RWPE1 (cell line): ENCODE measurements at regions not wholly inside any gene's neighbourhood (a gene's known extent, or its start where the extent isn't known, plus 50 kb on each side); places are given as distances from the start of the nearest gene placed in this dataset.

Source experiments
- CTCF ChIA-PET: fragments of 350-600 bp; sonication (Branson Sonifier 250); formaldehyde crosslinking; extraction: SDS; loops from one replicate; lab custom pipeline; 2021; lab: Yijun Ruan, JAX
- POLR2A ChIA-PET: fragments of 400-600 bp; formaldehyde crosslinking; extraction: SDS; loops from one replicate; lab custom pipeline; 2020; ENCODE audit warnings: antibody characterized with exemption; ENCODE audit not compliant: low non-redundant PET; lab: Yijun Ruan, JAX
- DNase-seq: peaks from one replicate; pipeline ENCODE4 v3.0.0; 2012; ENCODE audit warnings: low spot score
- H3K27ac ChIP-seq: fragments of 450-650 bp; 2 replicates; pipeline ENCODE4 v1.5.1; 2017
- CTCF ChIP-seq: fragments of 450-650 bp; conservative IDR thresholded peaks from 2 replicates; pipeline ENCODE4 v1.5.1; 2017; ENCODE audit warnings: low read depth, mild to moderate bottlenecking

GRCh38 chr2:163191372-163191771, 352.8 kb upstream of the KCNH7 start:
- DNase-seq = peak; percentile 28
- ChIA-PET POLR2A (no interaction called here), CTCF (interaction anchor here (0.6 to 1.2 kb wide), 11 partner anchors 9 to 1167 kb away, joined by 3 to 7 read pairs (median 4); no protein-coding TSS in a partner anchor)
- peak; percentile 69 for TF ChIP-seq CTCF
- no peak overlapping the region for H3K27ac ChIP-seq

GRCh38 chr2:163187995-163188655, 349.6 kb upstream of the KCNH7 start:
- DNase-seq = no peak
- TF ChIP-seq CTCF = no peak
- ChIA-PET CTCF (interaction anchor here (0.9 kb wide), 1 partner anchor 158 kb away, joined by 4 read pairs; no protein-coding TSS in a partner anchor), POLR2A (no interaction called here)
- H3K27ac ChIP-seq = no peak overlapping the region

DNA sequence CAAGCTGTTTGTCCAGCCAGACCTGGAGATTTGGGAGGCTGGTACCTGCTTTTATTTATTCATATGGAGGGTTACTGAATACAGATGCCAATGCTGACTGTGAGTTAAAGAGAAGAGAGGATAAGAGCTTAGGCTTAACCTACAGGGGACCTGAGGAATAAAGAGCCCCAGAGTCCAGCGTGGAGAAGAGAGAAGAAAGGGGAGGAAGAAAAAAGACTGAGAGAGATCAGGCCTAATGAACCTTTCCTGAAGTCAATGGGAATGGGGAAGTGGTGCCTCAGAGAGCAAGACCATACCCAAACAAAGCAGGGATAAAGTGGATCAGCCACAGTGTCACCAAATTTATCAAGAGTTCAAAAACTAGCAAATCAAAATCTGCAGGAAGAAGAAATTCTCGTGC, 348.6 kb upstream of the KCNH7 start:
- POLR2A ChIA-PET = no interaction called here
- CTCF ChIA-PET = interaction anchor here (0.6 to 0.9 kb wide), 2 partner anchors 153 to 159 kb away, joined by 4 to 7 read pairs; no protein-coding TSS in a partner anchor
- TF ChIP-seq CTCF = no peak
- no peak for DNase-seq
- no peak overlapping the region for H3K27ac ChIP-seq

- ChIA-PET CTCF (no interaction called here), POLR2A (no interaction called here)
- no peak for TF ChIP-seq CTCF
- DNase-seq = no peak
- H3K27ac ChIP-seq = no peak overlapping the region
Observed at GRCh38 chr2:163185160-163185559, 346.6 kb upstream of the KCNH7 start.

- ChIA-PET CTCF (interaction anchor here (0.6 to 1.5 kb wide), 14 partner anchors 10 to 1379 kb away, joined by 3 to 7 read pairs (median 4); no protein-coding TSS in a partner anchor), POLR2A (no interaction called here)
- peak; percentile 17 for DNase-seq
- no peak overlapping the region for H3K27ac ChIP-seq
- peak; percentile 61 for TF ChIP-seq CTCF
Observed at GRCh38 chr2:163182764-163183354, 344.3 kb upstream of the KCNH7 start.

GRCh38 chr2:163177592-163177991, 339.0 kb upstream of the KCNH7 start:
- DNase-seq = no peak
- CTCF ChIA-PET = no interaction called here
- no peak overlapping the region for H3K27ac ChIP-seq
- no peak for TF ChIP-seq CTCF
- POLR2A ChIA-PET = no interaction called here
